Dendritic cell treated with granulocyte-macrophage colony-stimulating factor and Interleukin-4, amounts not matched to agents 40 ng/mL and 50 ng/mL, for 4 days (primary cell): ENCODE measurements at regions not wholly inside any gene's neighbourhood (a gene's known extent, or its start where the extent isn't known, plus 50 kb on each side); places are given as distances from the start of the nearest gene placed in this dataset.

Source experiments
- H3K27ac Mint-ChIP-seq: one replicate; pipeline ENCODE4 v1.8.0; 2022; ENCODE audit warnings: mild to moderate bottlenecking, mixed read lengths
- H3K27me3 Mint-ChIP-seq: one replicate; pipeline ENCODE4 v1.8.0; 2022; ENCODE audit warnings: mild to moderate bottlenecking, mixed read lengths
- H3K36me3 Mint-ChIP-seq: one replicate; pipeline ENCODE4 v1.8.0; 2022; ENCODE audit warnings: low read depth, mixed read lengths
- H3K4me1 Mint-ChIP-seq: one replicate; pipeline ENCODE4 v1.8.0; 2022; ENCODE audit warnings: low read depth, mixed read lengths
- H3K4me3 Mint-ChIP-seq: one replicate; pipeline ENCODE4 v1.8.0; 2022; ENCODE audit warnings: mild to moderate bottlenecking, moderate library complexity, mixed read lengths
- H3K9me3 Mint-ChIP-seq: one replicate; pipeline ENCODE4 v1.8.0; 2022; ENCODE audit warnings: mixed read lengths
- intact Hi-C: fragments of 100-400 bp; cut with micrococcal nuclease; formaldehyde crosslinking; loops from one replicate; pipeline ENCODE4 v1.15.0; 2022

DNA sequence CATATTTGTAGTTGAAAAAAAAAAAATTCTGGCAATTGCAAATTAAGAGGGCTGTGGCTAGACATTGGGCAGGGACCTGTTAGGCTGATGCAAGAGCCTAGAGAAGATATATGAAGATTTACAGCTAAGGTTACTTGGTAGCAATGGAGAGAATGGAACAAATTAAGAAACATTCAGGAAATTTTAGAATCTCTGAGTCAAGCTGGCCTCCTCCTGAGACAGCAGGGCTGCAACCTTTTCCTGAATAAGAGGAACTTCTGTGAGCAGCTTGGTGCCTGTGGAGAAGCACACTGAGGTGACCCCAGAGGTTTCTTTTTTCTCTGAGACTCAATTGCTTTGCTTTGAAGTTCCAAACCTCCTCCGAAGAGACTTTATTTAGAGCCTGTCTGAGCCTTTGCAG, 118.6 kb upstream of the LRATD1 start:
- Mint-ChIP-seq H3K36me3 (no peaks in the 10 kb centered on the region), H3K27me3 (no peaks in the 10 kb centered on the region), H3K27ac (no peak overlapping the region), H3K4me3 (no peak overlapping the region), H3K4me1 (no peaks in the 10 kb centered on the region), H3K9me3 (peaks cover 12% of the 10 kb centered on the region)
- intact Hi-C loops, result no loop called here

DNA sequence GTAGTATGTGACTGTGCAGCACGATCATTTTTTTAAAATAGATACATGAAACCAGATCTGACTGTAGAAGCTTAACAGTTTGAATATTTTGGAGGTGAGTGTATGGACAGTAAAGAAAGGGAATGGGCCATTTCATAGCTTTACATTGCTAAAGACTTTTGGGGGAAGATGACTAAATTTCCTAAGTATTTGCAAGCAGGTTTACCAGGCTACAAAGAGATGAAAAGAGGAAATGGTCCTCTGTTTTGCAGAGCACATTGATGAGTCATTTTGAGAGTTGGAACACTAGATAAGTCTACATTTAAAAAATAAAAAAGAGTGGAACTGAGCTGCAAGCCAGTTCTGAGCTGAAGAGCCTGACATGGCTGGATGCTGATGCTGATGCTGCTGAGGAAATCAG, 115.7 kb upstream of the LRATD1 start:
- intact Hi-C loops, result no loop called here
- no peaks in the 10 kb centered on the region for H3K4me1 Mint-ChIP-seq
- no peaks in the 10 kb centered on the region for H3K36me3 Mint-ChIP-seq
- no peaks in the 10 kb centered on the region for H3K27me3 Mint-ChIP-seq
- H3K4me3 Mint-ChIP-seq, result no peak overlapping the region
- no peak overlapping the region for H3K27ac Mint-ChIP-seq
- H3K9me3 Mint-ChIP-seq, result peaks cover 13% of the 10 kb centered on the region

DNA sequence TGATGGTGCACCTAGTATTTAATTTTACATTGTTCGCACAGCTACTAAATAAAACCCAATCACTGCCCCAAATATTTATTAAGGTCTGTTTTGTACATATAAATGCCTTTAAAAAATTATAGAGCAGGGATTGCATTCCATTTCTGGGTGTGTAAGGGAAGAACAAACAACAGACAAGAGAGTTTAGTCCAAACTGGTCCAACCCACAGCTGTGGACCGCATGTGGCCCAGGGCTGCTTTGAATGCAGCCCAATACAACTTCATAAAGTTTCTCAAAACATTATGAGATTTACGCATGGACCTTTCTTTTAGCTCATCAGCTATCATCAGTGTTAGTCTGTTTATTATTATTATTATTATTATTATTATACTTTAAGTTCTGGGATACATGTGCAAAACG, 114.8 kb upstream of the LRATD1 start:
- H3K4me3 Mint-ChIP-seq, result no peak overlapping the region
- peaks cover 21% of the 10 kb centered on the region for H3K9me3 Mint-ChIP-seq
- H3K27me3 Mint-ChIP-seq, result no peaks in the 10 kb centered on the region
- intact Hi-C loops, result no loop called here
- H3K36me3 Mint-ChIP-seq, result no peaks in the 10 kb centered on the region
- H3K4me1 Mint-ChIP-seq, result no peaks in the 10 kb centered on the region
- H3K27ac Mint-ChIP-seq, result no peak overlapping the region

DNA sequence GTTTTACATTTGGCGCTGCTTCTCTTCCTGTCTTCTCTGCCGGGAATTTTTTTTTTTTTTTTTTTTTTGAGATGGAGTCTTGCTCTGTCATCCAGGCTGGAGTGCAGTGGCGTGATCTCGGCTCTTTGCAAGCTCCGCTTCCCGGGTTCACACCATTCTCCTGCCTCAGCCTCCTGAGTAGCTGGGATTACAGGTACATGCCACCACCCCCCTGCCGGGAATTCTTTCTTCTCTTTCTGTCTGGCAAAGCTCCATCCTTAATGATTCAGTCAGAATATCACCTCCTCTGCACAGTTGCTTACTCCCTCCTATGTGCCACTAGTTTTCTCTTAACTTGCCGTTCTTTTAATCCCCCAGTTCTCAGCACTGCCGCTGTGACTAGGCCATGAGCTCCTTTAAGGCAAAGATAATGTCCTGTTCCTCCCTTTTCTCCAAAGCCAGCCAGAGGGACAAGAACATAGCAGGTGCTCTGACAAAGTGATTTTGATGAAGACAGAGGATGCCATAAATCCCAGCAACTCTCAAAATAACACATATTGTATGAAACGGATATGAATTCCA, 112.1 kb upstream of the LRATD1 start:
- intact Hi-C loops, result no loop called here
- peaks cover 38% of the 10 kb centered on the region for H3K9me3 Mint-ChIP-seq
- H3K36me3 Mint-ChIP-seq, result no peaks in the 10 kb centered on the region
- no peaks in the 10 kb centered on the region for H3K4me1 Mint-ChIP-seq
- H3K4me3 Mint-ChIP-seq, result no peak overlapping the region
- no peak overlapping the region for H3K27ac Mint-ChIP-seq
- no peaks in the 10 kb centered on the region for H3K27me3 Mint-ChIP-seq

DNA sequence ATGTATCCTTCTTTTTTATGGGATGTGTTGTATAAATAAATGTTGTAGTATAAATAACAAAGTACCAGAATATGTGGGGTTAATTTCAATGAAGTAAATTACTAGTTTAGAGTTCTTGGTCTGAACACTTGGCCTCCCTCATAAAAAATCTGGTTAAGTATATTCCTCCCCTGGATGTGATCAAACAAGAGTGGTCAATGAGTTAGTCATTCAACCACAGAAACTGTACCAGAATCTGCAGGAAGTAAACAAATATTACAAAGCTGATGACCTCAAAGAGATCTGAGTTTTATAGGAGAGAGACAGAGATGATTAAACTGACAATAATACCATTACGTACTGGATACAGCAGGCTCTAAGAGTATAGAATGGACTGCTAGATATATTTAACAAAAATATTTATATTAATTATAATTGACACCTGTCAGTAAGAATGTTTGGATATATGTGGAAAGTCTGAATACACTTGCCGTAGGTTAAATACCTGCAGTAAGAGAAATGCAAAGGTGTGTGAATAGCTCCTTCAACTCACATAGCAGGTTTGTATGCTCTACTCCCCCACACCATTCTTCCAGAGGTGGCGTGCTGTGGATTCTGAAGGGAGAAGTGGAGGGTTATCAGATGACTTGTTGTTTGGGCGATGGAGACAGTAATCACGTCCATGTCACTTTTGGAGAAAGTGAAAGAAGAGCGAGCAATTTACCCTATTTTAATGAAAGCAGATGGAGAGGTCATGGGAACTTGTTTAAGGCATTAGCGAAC, 108.3 kb upstream of the LRATD1 start:
- peaks cover 38% of the 10 kb centered on the region for H3K9me3 Mint-ChIP-seq
- no peak overlapping the region for H3K27ac Mint-ChIP-seq
- no peaks in the 10 kb centered on the region for H3K4me1 Mint-ChIP-seq
- H3K36me3 Mint-ChIP-seq, result no peaks in the 10 kb centered on the region
- intact Hi-C loops, result no loop called here
- no peak overlapping the region for H3K4me3 Mint-ChIP-seq
- no peaks in the 10 kb centered on the region for H3K27me3 Mint-ChIP-seq

DNA sequence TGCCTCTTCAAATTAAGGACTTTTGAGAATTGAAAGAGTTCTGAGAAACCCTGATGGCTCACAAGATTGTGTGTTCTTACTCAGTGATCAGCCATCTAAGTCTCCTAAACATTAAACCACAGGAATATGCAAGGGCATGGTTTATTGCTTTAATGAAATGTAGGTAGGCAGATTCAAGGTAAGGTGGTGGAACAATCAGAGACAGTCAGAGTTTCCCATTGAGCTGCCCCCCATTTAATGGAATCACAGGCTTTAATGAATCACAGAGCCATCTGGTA, 107.8 kb upstream of the LRATD1 start:
- Mint-ChIP-seq H3K4me3 (no peak overlapping the region), H3K36me3 (no peaks in the 10 kb centered on the region), H3K27ac (no peak overlapping the region), H3K9me3 (peaks cover 38% of the 10 kb centered on the region), H3K4me1 (no peaks in the 10 kb centered on the region), H3K27me3 (no peaks in the 10 kb centered on the region)
- intact Hi-C loops, result no loop called here

DNA sequence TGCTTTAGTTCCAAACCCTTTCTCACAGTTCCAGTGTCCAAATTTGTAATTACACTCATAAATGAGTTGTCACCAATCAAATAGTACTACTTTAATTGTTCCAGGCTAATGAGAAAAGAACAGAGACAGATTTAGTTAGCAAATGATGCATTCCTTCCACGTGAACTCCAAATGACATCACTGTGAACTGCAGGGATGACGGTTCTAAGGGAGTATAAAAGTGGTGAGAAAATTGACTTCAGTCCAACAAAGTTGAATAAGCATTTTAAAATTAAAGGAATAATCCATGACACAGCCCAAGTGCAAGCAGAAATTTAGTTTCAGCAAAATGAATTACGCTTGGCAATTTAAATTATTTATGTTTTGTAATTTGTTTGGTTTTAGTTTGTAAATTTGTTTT, 102.0 kb upstream of the LRATD1 start:
- H3K27ac Mint-ChIP-seq, result no peak overlapping the region
- no peaks in the 10 kb centered on the region for H3K4me1 Mint-ChIP-seq
- H3K9me3 Mint-ChIP-seq, result peaks cover 8% of the 10 kb centered on the region
- intact Hi-C loops, result no loop called here
- H3K27me3 Mint-ChIP-seq, result no peaks in the 10 kb centered on the region
- H3K36me3 Mint-ChIP-seq, result no peaks in the 10 kb centered on the region
- no peak overlapping the region for H3K4me3 Mint-ChIP-seq

GRCh38 chr2:14533131-14533757, 99.3 kb upstream of the LRATD1 start:
- Mint-ChIP-seq H3K27ac (no peak overlapping the region), H3K4me1 (no peaks in the 10 kb centered on the region), H3K4me3 (no peak overlapping the region), H3K9me3 (peaks cover 30% of the 10 kb centered on the region), H3K27me3 (no peaks in the 10 kb centered on the region), H3K36me3 (no peaks in the 10 kb centered on the region)
- intact Hi-C loops, result no loop called here

DNA sequence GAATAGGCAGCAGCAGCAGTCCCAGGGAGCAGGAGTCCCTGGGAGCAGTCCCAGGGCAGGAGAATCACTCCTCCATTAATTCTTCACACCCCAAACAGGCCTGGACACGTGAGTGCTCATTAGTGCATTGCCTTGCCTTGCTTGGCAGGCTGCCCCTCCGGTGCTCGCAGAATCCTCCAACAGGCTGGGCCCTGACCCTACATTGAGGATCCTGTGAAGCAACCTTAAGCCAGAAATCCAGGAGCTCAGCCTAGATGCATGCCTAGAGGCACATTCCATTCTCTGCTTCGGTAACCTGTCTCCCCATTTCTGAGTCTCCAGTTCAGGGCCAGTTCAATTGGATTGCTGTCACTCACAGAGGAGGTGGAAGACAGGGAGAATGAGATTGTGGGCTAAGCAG, 97.4 kb upstream of the LRATD1 start:
- peaks cover 31% of the 10 kb centered on the region for H3K9me3 Mint-ChIP-seq
- H3K4me1 Mint-ChIP-seq, result no peaks in the 10 kb centered on the region
- intact Hi-C loops, result no loop called here
- H3K27ac Mint-ChIP-seq, result no peak overlapping the region
- no peak overlapping the region for H3K4me3 Mint-ChIP-seq
- no peaks in the 10 kb centered on the region for H3K27me3 Mint-ChIP-seq
- no peaks in the 10 kb centered on the region for H3K36me3 Mint-ChIP-seq

DNA sequence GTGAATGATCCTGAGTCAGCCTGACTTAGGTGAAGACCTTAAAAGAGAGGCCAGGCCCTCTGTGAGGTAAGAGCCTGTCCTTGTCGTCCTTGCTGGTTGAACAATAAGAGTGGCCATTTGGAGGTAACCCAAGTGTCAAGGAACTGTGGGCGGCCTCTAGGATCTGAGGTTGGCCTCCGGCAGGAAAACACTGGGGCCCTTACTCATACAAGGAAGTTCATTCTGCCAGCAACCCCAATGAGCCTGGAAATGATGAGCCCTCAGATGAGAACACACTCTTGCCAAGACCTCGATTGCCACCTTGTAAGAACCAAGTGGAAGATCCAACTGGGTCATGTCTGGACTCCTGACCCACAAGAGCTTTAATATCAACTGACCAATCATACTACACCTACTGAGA, 95.5 kb upstream of the LRATD1 start:
- Mint-ChIP-seq H3K4me3 (no peak overlapping the region), H3K4me1 (no peaks in the 10 kb centered on the region), H3K9me3 (peaks cover 31% of the 10 kb centered on the region), H3K27ac (no peak overlapping the region), H3K27me3 (no peaks in the 10 kb centered on the region), H3K36me3 (no peaks in the 10 kb centered on the region)
- intact Hi-C loops, result no loop called here

GRCh38 chr2:14540015-14540414, 92.5 kb upstream of the LRATD1 start:
- Mint-ChIP-seq H3K27ac (no peak overlapping the region), H3K36me3 (no peaks in the 10 kb centered on the region), H3K4me3 (no peak overlapping the region), H3K4me1 (no peaks in the 10 kb centered on the region), H3K27me3 (no peaks in the 10 kb centered on the region), H3K9me3 (peaks cover 43% of the 10 kb centered on the region)
- intact Hi-C loops, result no loop called here

- Mint-ChIP-seq H3K27ac (no peak overlapping the region), H3K4me3 (no peak overlapping the region), H3K27me3 (no peaks in the 10 kb centered on the region), H3K36me3 (no peaks in the 10 kb centered on the region), H3K4me1 (no peaks in the 10 kb centered on the region), H3K9me3 (peaks cover 19% of the 10 kb centered on the region)
- intact Hi-C loops, result no loop called here
Observed at GRCh38 chr2:14543284-14543683, 89.2 kb upstream of the LRATD1 start.

DNA sequence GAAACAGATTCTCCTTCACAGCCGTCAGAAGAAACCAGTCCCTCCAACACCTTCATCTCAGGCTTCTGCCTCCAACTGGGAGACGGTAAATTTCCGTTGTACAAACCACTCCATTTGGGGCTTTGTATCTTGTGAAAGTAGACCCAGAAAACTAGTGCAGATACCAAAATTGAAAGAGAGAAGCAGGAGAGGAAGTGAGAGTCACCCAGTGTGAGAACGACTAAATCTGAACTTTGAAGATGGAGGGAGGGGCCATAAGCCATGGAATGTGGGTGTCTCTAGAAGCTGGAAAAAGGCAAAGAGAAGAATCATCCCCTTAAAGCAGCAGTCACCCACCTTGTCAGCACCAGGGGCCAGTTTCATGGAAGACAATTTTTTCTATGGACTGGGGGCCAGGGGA, 88.3 kb upstream of the LRATD1 start:
- H3K36me3 Mint-ChIP-seq, result no peaks in the 10 kb centered on the region
- intact Hi-C loops, result no loop called here
- no peak overlapping the region for H3K27ac Mint-ChIP-seq
- H3K4me1 Mint-ChIP-seq, result no peaks in the 10 kb centered on the region
- no peak overlapping the region for H3K4me3 Mint-ChIP-seq
- peaks cover 18% of the 10 kb centered on the region for H3K9me3 Mint-ChIP-seq
- no peaks in the 10 kb centered on the region for H3K27me3 Mint-ChIP-seq

DNA sequence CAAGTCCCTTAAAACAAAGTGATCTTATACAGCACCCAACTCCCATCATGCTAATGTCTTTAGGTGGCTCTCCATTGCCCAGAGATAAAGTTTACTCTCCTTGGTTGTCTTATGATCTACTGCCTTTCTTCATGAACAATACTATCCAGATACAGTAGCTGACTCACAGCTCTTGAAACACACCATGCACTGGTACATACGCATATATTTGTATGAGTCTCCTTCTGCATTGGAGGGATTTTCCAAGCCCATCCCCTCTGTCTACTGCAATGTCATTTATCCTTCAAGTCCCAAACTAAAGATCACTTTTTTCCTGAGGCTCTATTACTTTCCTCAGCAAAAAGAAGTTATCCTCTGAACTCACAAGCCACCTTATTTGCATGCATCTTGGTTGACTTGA, 84.7 kb upstream of the LRATD1 start:
- intact Hi-C loops, result no loop called here
- Mint-ChIP-seq H3K27me3 (no peaks in the 10 kb centered on the region), H3K9me3 (peaks cover 11% of the 10 kb centered on the region), H3K4me3 (no peak overlapping the region), H3K4me1 (no peaks in the 10 kb centered on the region), H3K27ac (no peak overlapping the region), H3K36me3 (no peaks in the 10 kb centered on the region)

- H3K9me3 Mint-ChIP-seq, result no peaks in the 10 kb centered on the region
- no peaks in the 10 kb centered on the region for H3K4me1 Mint-ChIP-seq
- intact Hi-C loops, result no loop called here
- H3K27ac Mint-ChIP-seq, result no peak overlapping the region
- no peaks in the 10 kb centered on the region for H3K27me3 Mint-ChIP-seq
- no peaks in the 10 kb centered on the region for H3K36me3 Mint-ChIP-seq
- H3K4me3 Mint-ChIP-seq, result no peak overlapping the region
Observed at GRCh38 chr2:14550658-14551057, 81.9 kb upstream of the LRATD1 start.
